NCI-H1417 treated with DMSO at 0.1 percent for 48 hours (cell line): ENCODE measurements at regions not wholly inside any gene's neighbourhood (a gene's known extent, or its start where the extent isn't known, plus 50 kb on each side); places are given as distances from the start of the nearest gene placed in this dataset.
"Not testable (repeated sequence)": the region's sequence is repeated elsewhere in the genome, so short reads cannot be mapped to it uniquely, and the experiment has no call there.

ENCODE experiments used
- DNase-seq: peaks from one replicate; lab custom pipeline; 2025; lab: John Stamatoyannopoulos, UW

GRCh38 chr12:102728506-102729242 lies 188.4 kb downstream of the PAH start:
- no peak for DNase-seq

- no peak for DNase-seq
These were observed 190.4 kb downstream of the PAH start for GRCh38 chr12:102726686-102727085.

- no peak for DNase-seq
These were observed 194.9 kb downstream of the PAH start for GRCh38 chr12:102722147-102722546.

GRCh38 chr12:102708108-102708507 lies 208.9 kb downstream of the PAH start:
- no peak for DNase-seq

GRCh38 chr12:102702447-102703114 lies 214.5 kb downstream of the PAH start:
- no peak for DNase-seq

GRCh38 chr12:102696045-102696444 lies 215.7 kb upstream of the IGF1 start:
- no peak for DNase-seq

- DNase-seq = no peak
These were observed 214.5 kb upstream of the IGF1 start for GRCh38 chr12:102694903-102695302.

GRCh38 chr12:102691773-102692555 lies 211.6 kb upstream of the IGF1 start:
- DNase-seq = no peak

GRCh38 chr12:102690253-102690652 lies 209.9 kb upstream of the IGF1 start:
- DNase-seq = no peak

GRCh38 chr12:102689701-102690100 lies 209.3 kb upstream of the IGF1 start:
- no peak for DNase-seq

- no peak for DNase-seq
These were observed 207.2 kb upstream of the IGF1 start for GRCh38 chr12:102687523-102687922.

GRCh38 chr12:102685841-102686240 lies 205.5 kb upstream of the IGF1 start:
- no peak for DNase-seq

- no peak for DNase-seq
These were observed 204.8 kb upstream of the IGF1 start for GRCh38 chr12:102685172-102685571.

GRCh38 chr12:102682366-102683289 lies 202.3 kb upstream of the IGF1 start:
- DNase-seq = no peak

GRCh38 chr12:102681747-102682146 lies 201.4 kb upstream of the IGF1 start:
- no peak for DNase-seq

- no peak for DNase-seq
These were observed 200.9 kb upstream of the IGF1 start for GRCh38 chr12:102681309-102681708.

- DNase-seq = no peak
These were observed 199.9 kb upstream of the IGF1 start for GRCh38 chr12:102680304-102680703.

- DNase-seq = no peak
These were observed 196.4 kb upstream of the IGF1 start for GRCh38 chr12:102676812-102677211.

- no peak for DNase-seq
These were observed 195.3 kb upstream of the IGF1 start for GRCh38 chr12:102675672-102676071.

- no peak for DNase-seq
These were observed 193.2 kb upstream of the IGF1 start for GRCh38 chr12:102673606-102674005.

- DNase-seq = not testable (repeated sequence)
These were observed 191.8 kb upstream of the IGF1 start for GRCh38 chr12:102672212-102672611.

GRCh38 chr12:102669056-102669455 lies 188.7 kb upstream of the IGF1 start:
- no peak for DNase-seq
